IMR-90 (cell line): ENCODE measurements at regions not wholly inside any gene's neighbourhood (a gene's known extent, or its start where the extent isn't known, plus 50 kb on each side); places are given as distances from the start of the nearest gene placed in this dataset.

Experiments used
- SMC3 ChIP-seq: fragments of 150-350 bp; IDR thresholded peaks from 2 replicates; pipeline ENCODE4 v1.6.1; 2016; ENCODE audit warnings: low read depth, mild to moderate bottlenecking, antibody characterized with exemption, low read length, moderate library complexity
- TF ChIP-seq, protein P1 (sequence below): conservative IDR thresholded peaks from 2 replicates; pipeline ENCODE4 v1.5.1; 2012; ENCODE audit warnings: mild to moderate bottlenecking, low read depth, low read length, improper control_type of control experiment

DNA sequence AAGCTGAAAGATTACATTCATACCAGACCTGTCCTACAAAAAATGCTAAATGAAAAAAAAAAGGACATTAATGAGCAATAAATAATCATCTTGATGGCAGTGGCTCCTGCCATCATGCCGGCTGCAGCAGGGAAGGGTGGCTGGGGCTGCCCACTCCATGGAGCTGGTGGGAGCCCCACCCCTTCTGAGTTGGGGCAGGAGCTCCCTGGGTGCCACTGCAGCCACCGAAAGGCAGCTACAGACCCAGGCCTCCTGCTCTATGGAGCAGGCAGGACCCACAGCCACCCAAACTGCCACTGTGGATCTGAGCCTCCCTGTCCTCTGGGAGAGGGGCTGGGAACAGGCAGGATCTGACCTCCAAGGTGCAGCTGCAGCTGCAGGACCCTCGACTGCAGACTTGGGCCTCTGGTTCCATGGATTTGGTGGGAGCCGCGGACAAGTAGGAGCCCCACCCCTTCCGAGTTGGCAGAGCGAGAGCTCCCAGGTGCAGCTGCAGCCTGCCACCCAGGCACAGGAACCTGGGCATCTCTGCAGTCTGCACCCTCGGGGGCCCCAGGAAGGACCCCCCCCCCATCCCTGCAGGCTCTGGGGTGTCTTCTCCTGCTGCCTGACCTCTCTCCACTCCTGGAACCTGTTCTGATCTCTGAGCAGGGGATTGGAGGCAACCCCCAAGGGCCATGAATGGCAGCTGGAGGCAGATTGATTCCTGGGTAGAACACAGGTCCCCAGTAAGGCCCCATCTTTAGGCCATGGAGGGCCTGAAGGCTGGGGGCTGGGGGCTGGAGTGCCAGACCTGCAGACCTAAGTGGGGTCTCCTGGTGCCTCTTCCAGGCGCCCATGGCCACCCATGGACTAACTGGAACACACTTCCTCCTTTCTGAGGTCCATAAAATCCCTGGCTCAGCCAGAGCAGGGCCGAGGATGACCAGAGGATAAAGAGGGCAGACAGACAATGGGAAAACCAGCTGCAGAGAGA is 70.4 kb upstream of the TTC14 start:
- TF ChIP-seq, protein P1, sequence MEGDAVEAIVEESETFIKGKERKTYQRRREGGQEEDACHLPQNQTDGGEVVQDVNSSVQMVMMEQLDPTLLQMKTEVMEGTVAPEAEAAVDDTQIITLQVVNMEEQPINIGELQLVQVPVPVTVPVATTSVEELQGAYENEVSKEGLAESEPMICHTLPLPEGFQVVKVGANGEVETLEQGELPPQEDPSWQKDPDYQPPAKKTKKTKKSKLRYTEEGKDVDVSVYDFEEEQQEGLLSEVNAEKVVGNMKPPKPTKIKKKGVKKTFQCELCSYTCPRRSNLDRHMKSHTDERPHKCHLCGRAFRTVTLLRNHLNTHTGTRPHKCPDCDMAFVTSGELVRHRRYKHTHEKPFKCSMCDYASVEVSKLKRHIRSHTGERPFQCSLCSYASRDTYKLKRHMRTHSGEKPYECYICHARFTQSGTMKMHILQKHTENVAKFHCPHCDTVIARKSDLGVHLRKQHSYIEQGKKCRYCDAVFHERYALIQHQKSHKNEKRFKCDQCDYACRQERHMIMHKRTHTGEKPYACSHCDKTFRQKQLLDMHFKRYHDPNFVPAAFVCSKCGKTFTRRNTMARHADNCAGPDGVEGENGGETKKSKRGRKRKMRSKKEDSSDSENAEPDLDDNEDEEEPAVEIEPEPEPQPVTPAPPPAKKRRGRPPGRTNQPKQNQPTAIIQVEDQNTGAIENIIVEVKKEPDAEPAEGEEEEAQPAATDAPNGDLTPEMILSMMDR = no peak
- no peak for TF ChIP-seq SMC3
